ENCODE measurements at regions not wholly inside any gene's neighbourhood (a gene's known extent, or its start where the extent isn't known, plus 50 kb on each side); places are given as distances from the start of the nearest gene placed in this dataset.

GRCh38 chr9:106405871-106406435 lies 457.0 kb upstream of the ZNF462 start:
- H3K4me2 ChIP-seq (ENCODE audit: insufficient read depth in 1 of 2, low read depth in 2 of 2, low read length in 2 of 2) = no peak overlapping the region
- H3K27ac ChIP-seq (ENCODE audit: low read depth, low read length) = no peak overlapping the region
- no peaks in the 10 kb centered on the region for H3K4me1 ChIP-seq (replicated peaks in 1 of 4; ENCODE audit: control insufficient read depth in 3 of 4, insufficient read depth in 4 of 4, low read length in 3 of 4)
- no peaks in the 10 kb centered on the region for H3K79me2 ChIP-seq (ENCODE audit: control insufficient read depth in 1 of 2, insufficient read depth in 2 of 2, low read length in 2 of 2)
- no peaks in the 10 kb centered on the region for H4K20me1 ChIP-seq (replicated peaks in 1 of 2; ENCODE audit: control insufficient read depth in 1 of 2, insufficient read depth in 2 of 2, low read length in 2 of 2)
- FAIRE-seq (no peak), DNase-seq (ENCODE audit: low read depth in 1 of 2, low spot score in 2 of 2) (no peak)
- no peak overlapping the region for H4K5ac ChIP-seq (ENCODE audit: insufficient read length, low read depth, low read length)
- no peak overlapping the region for H2BK5ac ChIP-seq (ENCODE audit: low read depth, low read length)
- no peak overlapping the region for H3K4ac ChIP-seq (replicated peaks; ENCODE audit: insufficient read length, low read depth, low read length)
- no peak overlapping the region for H3K14ac ChIP-seq (ENCODE audit: insufficient read length)
- no peaks in the 10 kb centered on the region for H3K23me2 ChIP-seq (ENCODE audit: low read depth, low read length)
- H3K56ac ChIP-seq (replicated peaks; ENCODE audit: insufficient read length, low read depth, low read length) = no peak overlapping the region
- H2AFZ ChIP-seq (ENCODE audit: low read length) = no peak overlapping the region
- H2AK5ac ChIP-seq (ENCODE audit: low read depth, low read length) = no peak overlapping the region
- ChIA-PET CTCF (ENCODE audit: partially characterized antibody) (interaction anchor here (0.8 kb wide), 1 partner anchor 79 kb away, joined by 3 read pairs; no protein-coding TSS in a partner anchor), POLR2A (ENCODE audit: partially characterized antibody) (no interaction called here)
- no peak overlapping the region for H4K8ac ChIP-seq (ENCODE audit: extremely low read depth, insufficient read depth, low read length)
- no peaks in the 10 kb centered on the region for H3K36me3 ChIP-seq (ENCODE audit: control insufficient read depth in 2 of 4, insufficient read depth in 4 of 4, low read length in 3 of 4)
- no peaks in the 10 kb centered on the region for H3K79me1 ChIP-seq (ENCODE audit: low read depth, low read length)
- no peak overlapping the region for H3K23ac ChIP-seq (ENCODE audit: insufficient read length)
- H3K9ac ChIP-seq (replicated peaks in 1 of 4; ENCODE audit: extremely low read depth in 1 of 4, low read depth in 3 of 4, low read length in 3 of 4) = no peak overlapping the region
- H3K18ac ChIP-seq (ENCODE audit: extremely low read depth, low read length) = no peak overlapping the region
- WGBS, 2 experiments (ENCODE audit: extremely low coverage in 1 of 2, insufficient coverage in 1 of 2, insufficient read length in 1 of 2, insufficient replicate concordance in 2 of 2, low coverage in 1 of 2, low lambda C conversion rate in 2 of 2, missing lambda C conversion rate in 1 of 2) = 83% methylated on average over 2 of the region's 2 CpGs; no CpG with 5 or more reads in 1 of the 2 experiments
- no peaks in the 10 kb centered on the region; a peak in 1 of 4 replicates for H3K9me3 ChIP-seq (ENCODE audit: insufficient read depth in 2 of 2, low read depth in 1 of 2, low read length in 1 of 2)
- no peak overlapping the region for H2BK12ac ChIP-seq (ENCODE audit: low read depth, low read length)
- no peak overlapping the region for H2BK15ac ChIP-seq (ENCODE audit: low read length)
- H3K4me3 ChIP-seq (ENCODE audit: extremely low read depth in 1 of 4, insufficient read depth in 2 of 4, low read depth in 3 of 4, low read length in 4 of 4) = no peak overlapping the region
- no peak overlapping the region for H2BK20ac ChIP-seq (ENCODE audit: low read length)
- no peak overlapping the region for H2BK120ac ChIP-seq (replicated peaks; ENCODE audit: low read depth, low read length)
- H3K27me3 ChIP-seq (replicated peaks in 1 of 4; ENCODE audit: control insufficient read depth in 3 of 4, extremely low read depth in 1 of 4, insufficient read depth in 3 of 4, low read length in 3 of 4) = no peaks in the 10 kb centered on the region
- H4K91ac ChIP-seq (replicated peaks; ENCODE audit: insufficient read length, low read length) = no peak overlapping the region
- TF ChIP-seq NRF1 (IDR thresholded peaks at IDR 0.05; ENCODE audit: low read depth, low read length) (no peak), EZH2 (IDR thresholded peaks at IDR 0.05; ENCODE audit: low read depth, low read length, severe bottlenecking) (no peak), MAX (IDR thresholded peaks at IDR 0.05) (no peak), CHD2 (IDR thresholded peaks at IDR 0.05; ENCODE audit: low read length) (no peak), POLR2AphosphoS5 (IDR thresholded peaks at IDR 0.05; ENCODE audit: low read depth, low read length) (no peak)

Measured in H1 (cell line).